ENCODE measurements at regions not wholly inside any gene's neighbourhood (a gene's known extent, or its start where the extent isn't known, plus 50 kb on each side); places are given as distances from the start of the nearest gene placed in this dataset.

GRCh38 chr6:41446132-41446531, 100.0 kb upstream of the FOXP4 start:
- intact Hi-C loops (cut with DNase I), result no loop called here
- ATAC-seq (ENCODE audit: poor library complexity), result no peak
- no peak for DNase-seq

GRCh38 chr6:41446907-41447545, 99.2 kb upstream of the FOXP4 start:
- DNase-seq (no peak), ATAC-seq (ENCODE audit: poor library complexity) (no peak)
- intact Hi-C loops (cut with DNase I), result no loop called here

DNA sequence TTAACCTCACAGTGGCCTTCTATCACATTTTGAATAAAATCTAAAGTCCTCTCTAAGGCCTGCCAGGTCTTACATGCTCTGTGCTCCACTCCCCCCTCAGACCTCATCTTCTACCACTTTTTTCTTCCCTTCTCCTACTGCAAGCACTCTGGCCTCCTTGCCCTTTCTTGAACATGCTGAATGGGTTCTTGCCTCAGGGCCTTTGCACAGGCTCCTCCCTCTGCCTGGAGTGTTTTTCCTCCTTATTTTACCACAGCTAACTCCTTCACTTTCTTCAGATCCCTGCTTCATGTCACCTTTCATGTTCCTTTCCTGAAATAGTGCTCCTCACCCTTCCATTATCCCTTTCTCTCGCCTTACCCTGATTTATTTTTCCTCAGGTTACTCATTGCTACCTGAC, 97.9 kb upstream of the FOXP4 start:
- ATAC-seq (ENCODE audit: poor library complexity) (no peak), DNase-seq (no peak)
- intact Hi-C loops (cut with DNase I), result no loop called here

DNA sequence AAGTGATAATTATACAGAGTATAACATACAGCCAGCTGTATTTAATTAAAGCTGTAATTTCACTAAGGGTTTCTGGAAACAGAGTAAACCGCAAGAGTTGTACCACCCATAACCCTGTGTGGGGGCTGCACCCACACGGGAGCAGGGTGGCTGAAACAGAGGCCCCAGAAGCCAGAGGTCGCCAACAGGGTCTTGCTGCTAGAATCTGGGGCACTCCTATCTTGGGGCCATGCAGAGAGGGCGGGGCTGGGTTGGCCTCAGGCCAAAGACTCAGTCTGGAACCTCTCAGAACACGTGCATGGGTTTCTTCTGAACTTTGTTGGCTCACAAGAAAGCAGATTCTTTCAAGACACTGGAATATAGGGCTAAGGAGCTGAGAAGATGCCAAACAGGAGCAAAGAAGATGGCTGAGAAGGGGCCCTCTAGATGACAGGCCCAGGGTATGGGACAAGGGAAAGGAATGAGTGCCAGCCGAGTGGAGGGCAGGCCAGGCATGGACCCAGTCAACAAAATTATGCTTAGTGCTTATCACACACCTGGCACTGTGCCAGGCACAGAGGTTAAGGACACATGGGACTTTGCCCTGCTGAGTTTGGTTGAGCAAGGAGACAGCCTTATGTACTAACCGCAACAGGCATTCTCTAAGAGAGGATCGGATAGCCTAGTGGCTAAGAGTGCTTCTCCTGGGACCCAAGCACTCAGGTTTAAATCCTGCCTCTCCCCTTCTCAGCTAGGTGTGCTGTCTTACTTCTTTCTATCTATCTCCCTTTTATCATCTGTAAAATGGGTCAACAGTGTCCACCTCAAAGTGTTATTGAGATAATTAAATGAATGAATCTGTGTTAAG, 96.6 kb upstream of the FOXP4 start:
- intact Hi-C loops (cut with DNase I), result loop anchor here (10.0 kb wide), 1 partner anchor 75 kb away; no protein-coding TSS in a partner anchor
- ATAC-seq (ENCODE audit: poor library complexity) (peak; percentile 24), DNase-seq (peak; percentile 62)

- intact Hi-C loops (cut with DNase I), result loop anchor here (10.0 kb wide), 1 partner anchor 76 kb away; no protein-coding TSS in a partner anchor
- DNase-seq (no peak), ATAC-seq (ENCODE audit: poor library complexity) (no peak)
Measured at GRCh38 chr6:41450581-41450980, 95.6 kb upstream of the FOXP4 start.

DNA sequence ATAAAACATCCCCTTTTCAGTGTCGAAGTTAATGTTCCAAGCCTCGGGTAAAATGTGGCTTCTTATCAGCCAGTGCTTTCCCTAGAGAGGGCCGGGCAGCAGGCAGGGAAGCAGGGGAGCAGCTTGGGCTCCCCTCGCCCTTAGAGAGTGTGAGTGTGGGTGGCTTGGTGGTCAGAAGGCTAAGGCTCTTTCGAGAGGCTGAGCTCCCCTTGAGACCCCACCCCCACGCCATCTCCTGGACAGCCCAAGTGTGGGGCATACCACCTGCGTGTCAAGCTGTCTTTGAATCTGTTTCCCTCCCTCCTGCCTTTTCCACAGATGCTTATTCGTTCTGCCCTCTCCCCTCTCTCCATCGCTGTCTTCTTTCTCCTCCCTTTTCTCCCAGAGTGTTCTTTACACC, 95.1 kb upstream of the FOXP4 start:
- intact Hi-C loops (cut with DNase I), result loop anchor here (10.0 kb wide), 1 partner anchor 76 kb away; no protein-coding TSS in a partner anchor
- DNase-seq (no peak), ATAC-seq (ENCODE audit: poor library complexity) (peak; percentile 53)

DNA sequence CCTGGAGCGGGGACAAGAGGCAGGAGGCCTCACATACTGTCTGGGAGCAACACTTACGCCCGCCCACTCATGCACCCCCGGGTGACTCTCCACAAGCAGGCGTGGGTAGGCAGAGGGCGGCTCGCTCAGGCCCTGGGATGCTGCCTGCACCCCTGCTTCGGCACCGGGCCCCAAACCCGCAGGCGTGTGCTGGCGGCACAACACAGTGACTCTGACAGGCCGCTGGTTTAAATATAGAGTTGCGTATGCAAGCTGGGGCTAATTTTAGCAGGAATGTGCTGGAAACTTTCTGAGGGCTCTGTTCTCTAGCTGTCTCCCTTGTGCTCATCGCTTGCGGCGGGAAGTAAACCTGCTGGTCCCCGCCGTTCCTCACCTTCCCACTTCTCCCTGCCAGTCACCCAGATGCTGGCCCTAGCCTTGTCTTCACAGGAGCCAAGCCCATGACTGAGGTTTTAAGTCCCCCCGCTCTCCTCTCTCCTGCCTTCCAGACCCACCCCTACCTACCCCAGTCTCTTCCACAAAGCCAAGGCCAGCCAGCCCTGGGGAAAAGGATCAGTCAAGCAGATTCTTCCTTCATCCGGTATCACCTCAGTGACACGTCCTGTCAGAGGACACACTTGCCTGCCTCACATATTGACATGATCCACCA, 94.5 kb upstream of the FOXP4 start:
- ATAC-seq (ENCODE audit: poor library complexity) (peak; percentile 90), DNase-seq (peak; percentile 56)
- intact Hi-C loops (cut with DNase I), result loop anchor here (10.0 kb wide), 1 partner anchor 77 kb away; no protein-coding TSS in a partner anchor

GRCh38 chr6:41452763-41453162, 93.4 kb upstream of the FOXP4 start:
- DNase-seq (no peak), ATAC-seq (ENCODE audit: poor library complexity) (no peak)
- intact Hi-C loops (cut with DNase I), result loop anchor here (10.0 kb wide), 1 partner anchor 78 kb away; no protein-coding TSS in a partner anchor

GRCh38 chr6:41453244-41453643, 92.9 kb upstream of the FOXP4 start:
- no peak for DNase-seq
- ATAC-seq (ENCODE audit: poor library complexity), result no peak
- intact Hi-C loops (cut with DNase I), result loop anchor here (10.0 kb wide), 1 partner anchor 78 kb away; no protein-coding TSS in a partner anchor

GRCh38 chr6:41454189-41454789, 91.9 kb upstream of the FOXP4 start:
- no peak for ATAC-seq (ENCODE audit: poor library complexity)
- intact Hi-C loops (cut with DNase I), result loop anchor here (10.0 kb wide), 1 partner anchor 79 kb away; no protein-coding TSS in a partner anchor
- DNase-seq, result no peak

- ATAC-seq (ENCODE audit: poor library complexity) (no peak), DNase-seq (no peak)
- intact Hi-C loops (cut with DNase I), result loop anchor here (10.0 kb wide), 1 partner anchor 81 kb away; no protein-coding TSS in a partner anchor
Measured at GRCh38 chr6:41455410-41455809, 90.8 kb upstream of the FOXP4 start.

DNA sequence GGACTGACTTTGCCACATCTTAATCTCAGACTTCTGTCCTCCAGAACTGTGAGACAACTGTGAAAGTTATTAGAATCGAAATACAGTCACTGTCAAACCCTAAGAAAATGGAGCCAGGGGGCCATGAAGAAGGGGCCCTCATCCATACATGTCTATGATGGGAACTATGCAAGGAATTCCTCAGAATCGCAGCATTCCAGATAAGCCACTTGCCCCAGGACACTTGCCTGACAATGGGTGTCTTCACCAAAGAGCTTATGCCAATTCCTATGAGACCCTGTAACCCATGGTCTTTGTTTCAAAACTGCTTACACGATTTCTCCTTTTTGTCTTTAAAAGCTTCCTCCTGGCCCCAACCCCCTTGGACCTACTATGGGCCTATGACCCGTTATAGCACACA, 90.4 kb upstream of the FOXP4 start:
- intact Hi-C loops (cut with DNase I), result loop anchor here (10.0 kb wide), 1 partner anchor 81 kb away; no protein-coding TSS in a partner anchor
- DNase-seq (no peak), ATAC-seq (ENCODE audit: poor library complexity) (no peak)

GRCh38 chr6:41457303-41457670, 88.9 kb upstream of the FOXP4 start:
- ATAC-seq (ENCODE audit: poor library complexity) (no peak), DNase-seq (no peak)
- intact Hi-C loops (cut with DNase I), result loop anchor here (10.0 kb wide), 1 partner anchor 82 kb away; no protein-coding TSS in a partner anchor

DNA sequence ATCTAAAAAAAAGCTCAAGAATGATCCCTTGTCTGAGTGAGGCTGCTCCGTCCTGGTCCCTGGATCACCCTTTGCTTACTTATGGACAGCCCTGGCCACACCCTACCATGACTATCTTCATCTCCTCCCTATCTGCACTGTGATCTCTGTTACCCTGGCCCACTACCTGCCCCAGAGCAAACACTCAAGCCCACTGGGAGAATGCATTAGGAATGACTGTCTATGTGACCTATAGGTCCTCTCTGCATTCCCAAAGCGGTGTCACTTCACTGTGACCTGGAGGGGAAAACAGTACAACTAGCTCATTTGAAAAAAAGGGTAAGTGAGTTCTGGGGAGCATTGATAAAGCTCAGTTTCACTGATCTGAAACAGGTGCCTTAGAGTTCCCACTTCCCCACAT, 86.4 kb upstream of the FOXP4 start:
- no peak for DNase-seq
- ATAC-seq (ENCODE audit: poor library complexity), result no peak
- intact Hi-C loops (cut with DNase I), result loop anchor here (5.0 to 10.0 kb wide), 3 partner anchors 85 to 225 kb away; no protein-coding TSS in a partner anchor

DNA sequence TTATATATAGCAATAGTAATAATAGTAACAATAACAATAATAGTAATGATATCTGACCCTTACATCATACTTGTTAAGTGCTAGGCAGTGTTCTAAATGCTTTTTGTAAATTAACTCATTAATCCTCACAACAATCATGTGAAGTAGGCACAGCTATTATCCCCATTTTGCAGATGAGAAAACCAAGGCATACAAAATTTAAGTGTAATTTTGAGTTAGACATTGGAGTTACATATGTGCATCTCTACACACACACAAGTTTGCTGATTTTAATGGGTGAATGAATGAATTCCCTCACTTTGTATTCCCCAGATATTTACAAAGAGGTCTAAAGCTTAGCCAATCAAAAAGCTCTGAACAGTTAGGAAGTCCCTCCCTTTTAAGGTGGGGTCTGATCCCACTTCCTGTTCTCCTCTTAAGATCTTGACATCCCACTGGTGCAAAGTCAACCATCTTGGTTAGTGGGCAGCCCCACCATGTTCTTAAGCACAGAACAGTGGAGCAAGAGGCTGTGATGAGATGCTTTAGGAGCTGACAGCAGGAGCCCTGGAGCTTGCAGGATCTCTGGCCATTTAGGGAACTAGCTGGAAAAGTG, 85.3 kb upstream of the FOXP4 start:
- DNase-seq (no peak), ATAC-seq (ENCODE audit: poor library complexity) (no peak)
- intact Hi-C loops (cut with DNase I), result loop anchor here (5.0 to 10.0 kb wide), 2 partner anchors 131 to 224 kb away; no protein-coding TSS in a partner anchor

DNA sequence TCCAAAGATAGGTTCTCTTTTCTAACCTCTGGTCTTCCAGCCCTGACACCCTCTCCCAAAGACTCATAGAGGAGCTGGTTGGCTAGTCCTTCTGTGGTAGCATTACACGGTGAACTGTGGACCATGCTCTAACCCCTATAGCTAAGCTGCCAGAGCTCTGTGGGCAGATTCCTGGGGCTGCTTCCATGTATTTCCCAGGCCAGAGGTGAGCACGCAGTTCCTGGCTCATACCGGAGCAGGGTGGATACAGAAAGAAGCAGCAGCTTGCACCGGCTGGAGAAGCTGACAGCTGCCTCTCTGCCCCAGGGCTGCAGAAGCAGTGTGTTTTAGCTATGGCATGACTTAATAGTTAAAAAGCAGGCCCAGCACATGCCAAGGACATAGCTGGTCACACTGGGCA, 84.1 kb upstream of the FOXP4 start:
- intact Hi-C loops (cut with DNase I), result loop anchor here (5.0 to 10.0 kb wide), 2 partner anchors 130 to 223 kb away; no protein-coding TSS in a partner anchor
- ATAC-seq (ENCODE audit: poor library complexity), result no peak

GRCh38 chr6:41463062-41463930, 82.9 kb upstream of the FOXP4 start:
- ATAC-seq (ENCODE audit: poor library complexity) (peak; percentile 97), DNase-seq (peak; percentile 83)
- intact Hi-C loops (cut with DNase I), result loop anchor here (5.0 to 10.0 kb wide), 2 partner anchors 129 to 222 kb away; no protein-coding TSS in a partner anchor

More for the DNA sequence above, 84.1 kb upstream of the FOXP4 start:
- no peak for DNase-seq
